ENCODE measurements at regions not wholly inside any gene's neighbourhood (a gene's known extent, or its start where the extent isn't known, plus 50 kb on each side); places are given as distances from the start of the nearest gene placed in this dataset.
"Not testable (repeated sequence)": the region's sequence is repeated elsewhere in the genome, so short reads cannot be mapped to it uniquely, and the experiment has no call there.

- Histone ChIP-seq H3K9me3 (ENCODE audit: control insufficient read depth, insufficient read depth, low read length) (no peaks in the 10 kb centered on the region), H3K4me1 (ENCODE audit: insufficient read depth, low read length) (no peaks in the 10 kb centered on the region), H3K9ac (ENCODE audit: low read depth, low read length) (no peak overlapping the region), H3K36me3 (ENCODE audit: insufficient read depth, low read length) (no peaks in the 10 kb centered on the region)
Observed at GRCh38 chr3:80405618-80406017, 637.8 kb upstream of the ROBO1 start.

GRCh38 chr3:80395023-80395422 lies 627.2 kb upstream of the ROBO1 start:
- H3K36me3 ChIP-seq (ENCODE audit: insufficient read depth, low read length): no peaks in the 10 kb centered on the region
- no peaks in the 10 kb centered on the region for H3K4me1 ChIP-seq (ENCODE audit: insufficient read depth, low read length)
- no peaks in the 10 kb centered on the region for H3K9me3 ChIP-seq (ENCODE audit: control insufficient read depth, insufficient read depth, low read length)
- no peak overlapping the region for H3K9ac ChIP-seq (ENCODE audit: low read depth, low read length)

GRCh38 chr3:80391573-80391972 lies 623.8 kb upstream of the ROBO1 start:
- H3K9ac ChIP-seq (ENCODE audit: low read depth, low read length): no peak overlapping the region

DNA sequence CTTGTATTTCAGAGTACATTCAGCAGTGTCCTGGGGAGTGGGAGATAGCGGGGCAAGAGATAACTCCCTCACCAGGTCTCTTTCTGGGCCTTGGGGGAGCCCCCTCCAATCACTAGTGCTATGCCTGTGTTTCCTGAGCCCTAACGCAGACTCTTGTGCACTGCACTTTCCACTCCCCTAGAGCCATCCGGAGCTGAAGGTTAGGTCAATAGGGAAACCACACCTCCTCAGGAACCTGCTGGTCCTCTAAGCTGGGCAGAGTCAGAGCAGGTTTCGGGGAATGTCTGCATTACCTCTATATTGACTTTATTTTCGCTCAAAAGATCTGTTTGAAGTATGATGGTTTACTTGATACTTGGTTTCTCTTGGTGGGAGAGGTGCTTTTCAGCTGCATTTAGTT lies 617.0 kb upstream of the ROBO1 start:
- no peaks in the 10 kb centered on the region for H3K9me3 ChIP-seq (ENCODE audit: control insufficient read depth, insufficient read depth, low read length)
- no peaks in the 10 kb centered on the region for H3K36me3 ChIP-seq (ENCODE audit: insufficient read depth, low read length)
- no peaks in the 10 kb centered on the region for H3K4me1 ChIP-seq (ENCODE audit: insufficient read depth, low read length)
- no peak overlapping the region for H3K9ac ChIP-seq (ENCODE audit: low read depth, low read length)

More at GRCh38 chr3:80391573-80391972, 623.8 kb upstream of the ROBO1 start:
- Histone ChIP-seq H3K36me3 (ENCODE audit: insufficient read depth, low read length) (no peaks in the 10 kb centered on the region), H3K4me1 (ENCODE audit: insufficient read depth, low read length) (no peaks in the 10 kb centered on the region), H3K9me3 (ENCODE audit: control insufficient read depth, insufficient read depth, low read length) (no peaks in the 10 kb centered on the region)

- Histone ChIP-seq H3K36me3 (ENCODE audit: insufficient read depth, low read length) (no peaks in the 10 kb centered on the region), H3K9me3 (ENCODE audit: control insufficient read depth, insufficient read depth, low read length) (no peaks in the 10 kb centered on the region; the same call in 1 of the 2 replicates), H3K9ac (ENCODE audit: low read depth, low read length) (no peak overlapping the region), H3K4me1 (ENCODE audit: insufficient read depth, low read length) (no peaks in the 10 kb centered on the region)
Observed at GRCh38 chr3:80374423-80374822, 606.6 kb upstream of the ROBO1 start.

DNA sequence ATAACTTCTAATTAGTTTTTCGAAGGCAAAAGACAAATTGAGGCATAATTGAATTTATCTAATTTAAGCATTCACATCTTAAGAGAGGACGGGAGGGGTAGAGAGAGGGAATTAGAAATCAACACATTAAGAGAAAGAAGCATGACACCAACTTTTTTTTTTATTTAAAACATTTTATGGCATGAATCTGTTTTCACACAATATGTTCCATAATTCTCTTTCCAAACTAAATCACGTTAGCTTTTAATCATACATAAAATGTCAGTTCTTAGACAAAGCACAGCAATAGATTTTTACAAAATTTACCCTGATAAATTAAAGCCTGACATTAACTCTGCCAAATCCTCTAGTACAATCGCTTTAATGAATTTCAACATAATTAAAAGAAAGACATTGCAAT lies 600.8 kb upstream of the ROBO1 start:
- H3K4me1 ChIP-seq (ENCODE audit: insufficient read depth, low read length): no peaks in the 10 kb centered on the region
- no peaks in the 10 kb centered on the region; the same call in 1 of the 2 replicates for H3K9me3 ChIP-seq (ENCODE audit: control insufficient read depth, insufficient read depth, low read length)
- H3K9ac ChIP-seq (ENCODE audit: low read depth, low read length): no peak overlapping the region
- H3K36me3 ChIP-seq (ENCODE audit: insufficient read depth, low read length): no peaks in the 10 kb centered on the region

DNA sequence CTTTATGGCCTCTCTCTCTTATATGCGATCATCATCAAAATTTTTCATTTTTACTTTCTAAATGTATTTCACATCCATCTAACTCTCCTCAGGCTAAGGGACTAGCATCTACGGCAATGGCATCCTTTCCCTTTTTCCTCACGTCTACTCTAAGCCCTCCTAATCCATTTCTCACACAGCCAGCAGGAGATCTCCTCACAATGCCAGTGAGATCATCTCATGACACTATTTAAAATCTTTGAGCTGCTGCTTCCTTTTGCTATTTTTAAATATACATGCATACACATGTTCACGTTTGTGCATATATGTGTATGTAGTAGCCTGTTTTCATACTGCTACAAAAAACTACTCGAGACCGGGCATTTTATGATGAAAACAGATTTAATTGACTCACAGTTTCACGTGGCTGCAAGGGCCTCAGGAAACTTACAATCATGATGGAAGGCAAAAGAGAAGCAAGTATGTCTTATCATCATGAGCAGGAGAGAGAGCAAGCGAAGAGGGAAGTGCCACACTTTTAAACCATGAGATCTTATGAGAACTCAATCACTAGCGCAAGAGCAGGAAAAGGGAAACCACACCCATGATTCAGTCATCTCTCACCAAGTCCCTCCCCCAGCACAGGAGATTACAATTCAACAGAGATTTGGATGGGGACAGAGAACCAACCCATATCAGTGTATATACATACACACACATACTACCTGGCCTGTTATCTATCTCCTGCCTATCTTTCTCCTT lies 599.2 kb upstream of the ROBO1 start:
- Histone ChIP-seq H3K9ac (ENCODE audit: low read depth, low read length) (no peak overlapping the region), H3K4me1 (ENCODE audit: insufficient read depth, low read length) (no peaks in the 10 kb centered on the region), H3K36me3 (ENCODE audit: insufficient read depth, low read length) (no peaks in the 10 kb centered on the region), H3K9me3 (ENCODE audit: control insufficient read depth, insufficient read depth, low read length) (no peaks in the 10 kb centered on the region)

DNA sequence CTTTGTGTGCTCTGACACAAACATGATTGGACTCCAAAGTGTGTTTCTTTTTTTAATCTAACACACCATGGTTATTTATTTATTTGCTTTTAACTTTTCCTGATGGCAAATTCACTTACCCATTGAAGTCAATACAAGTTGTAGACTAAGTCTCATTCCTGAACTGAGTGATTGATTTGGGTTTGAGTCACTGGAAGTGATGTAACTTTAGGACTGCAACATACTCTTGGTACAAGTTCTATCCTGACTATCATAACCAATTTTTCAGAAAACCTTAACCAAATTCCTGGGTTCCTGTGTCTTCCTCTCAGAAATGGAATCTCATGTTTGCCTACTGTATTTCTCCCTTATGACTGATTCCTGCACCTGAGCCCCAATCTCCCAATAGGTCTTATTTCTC lies 590.0 kb upstream of the ROBO1 start:
- no peaks in the 10 kb centered on the region for H3K9me3 ChIP-seq (ENCODE audit: control insufficient read depth, insufficient read depth, low read length)
- H3K4me1 ChIP-seq (ENCODE audit: insufficient read depth, low read length): no peaks in the 10 kb centered on the region
- no peak overlapping the region for H3K9ac ChIP-seq (ENCODE audit: low read depth, low read length)
- no peaks in the 10 kb centered on the region for H3K36me3 ChIP-seq (ENCODE audit: insufficient read depth, low read length)

GRCh38 chr3:80355144-80355543 lies 587.3 kb upstream of the ROBO1 start:
- H3K9me3 ChIP-seq (ENCODE audit: control insufficient read depth, insufficient read depth, low read length): no peaks in the 10 kb centered on the region
- H3K36me3 ChIP-seq (ENCODE audit: insufficient read depth, low read length): no peaks in the 10 kb centered on the region
- no peaks in the 10 kb centered on the region for H3K4me1 ChIP-seq (ENCODE audit: insufficient read depth, low read length)
- no peak overlapping the region for H3K9ac ChIP-seq (ENCODE audit: low read depth, low read length)

GRCh38 chr3:80351201-80351600 lies 583.4 kb upstream of the ROBO1 start:
- Histone ChIP-seq H3K9ac (ENCODE audit: low read depth, low read length) (no peak overlapping the region), H3K36me3 (ENCODE audit: insufficient read depth, low read length) (no peaks in the 10 kb centered on the region), H3K9me3 (ENCODE audit: control insufficient read depth, insufficient read depth, low read length) (no peaks in the 10 kb centered on the region), H3K4me1 (ENCODE audit: insufficient read depth, low read length) (no peaks in the 10 kb centered on the region)

DNA sequence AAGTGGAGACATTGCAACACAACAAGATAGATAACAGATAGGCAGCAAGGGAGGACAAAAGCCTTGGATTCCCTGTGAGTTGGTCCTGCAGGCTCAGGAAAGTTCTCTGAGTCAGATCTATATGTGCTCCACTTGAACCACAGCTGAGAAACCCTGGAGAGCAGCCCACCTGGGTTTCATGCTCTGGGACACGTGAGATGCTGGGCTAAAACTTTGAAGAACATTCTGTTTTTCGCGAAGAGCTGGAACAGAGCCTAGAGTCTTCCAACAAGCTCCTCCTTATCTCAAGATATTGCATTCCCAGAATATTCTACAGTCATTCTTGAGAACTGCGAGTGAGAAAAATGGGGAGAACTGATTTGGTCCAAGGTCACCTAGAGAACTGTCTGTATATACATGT lies 583.0 kb upstream of the ROBO1 start:
- Histone ChIP-seq H3K36me3 (ENCODE audit: insufficient read depth, low read length) (no peaks in the 10 kb centered on the region), H3K9me3 (ENCODE audit: control insufficient read depth, insufficient read depth, low read length) (no peaks in the 10 kb centered on the region), H3K9ac (ENCODE audit: low read depth, low read length) (no peak overlapping the region), H3K4me1 (ENCODE audit: insufficient read depth, low read length) (no peaks in the 10 kb centered on the region)

GRCh38 chr3:80338366-80338765 lies 570.6 kb upstream of the ROBO1 start:
- H3K4me1 ChIP-seq (ENCODE audit: insufficient read depth, low read length): no peaks in the 10 kb centered on the region
- H3K36me3 ChIP-seq (ENCODE audit: insufficient read depth, low read length): no peaks in the 10 kb centered on the region

GRCh38 chr3:80334534-80334933 lies 566.7 kb upstream of the ROBO1 start:
- Histone ChIP-seq H3K4me1 (ENCODE audit: insufficient read depth, low read length) (no peaks in the 10 kb centered on the region), H3K36me3 (ENCODE audit: insufficient read depth, low read length) (no peaks in the 10 kb centered on the region), H3K9me3 (ENCODE audit: control insufficient read depth, insufficient read depth, low read length) (no peaks in the 10 kb centered on the region), H3K9ac (ENCODE audit: low read depth, low read length) (no peak overlapping the region)

More at GRCh38 chr3:80338366-80338765, 570.6 kb upstream of the ROBO1 start:
- H3K9me3 ChIP-seq (ENCODE audit: control insufficient read depth, insufficient read depth, low read length): no peaks in the 10 kb centered on the region
- no peak overlapping the region for H3K9ac ChIP-seq (ENCODE audit: low read depth, low read length)

DNA sequence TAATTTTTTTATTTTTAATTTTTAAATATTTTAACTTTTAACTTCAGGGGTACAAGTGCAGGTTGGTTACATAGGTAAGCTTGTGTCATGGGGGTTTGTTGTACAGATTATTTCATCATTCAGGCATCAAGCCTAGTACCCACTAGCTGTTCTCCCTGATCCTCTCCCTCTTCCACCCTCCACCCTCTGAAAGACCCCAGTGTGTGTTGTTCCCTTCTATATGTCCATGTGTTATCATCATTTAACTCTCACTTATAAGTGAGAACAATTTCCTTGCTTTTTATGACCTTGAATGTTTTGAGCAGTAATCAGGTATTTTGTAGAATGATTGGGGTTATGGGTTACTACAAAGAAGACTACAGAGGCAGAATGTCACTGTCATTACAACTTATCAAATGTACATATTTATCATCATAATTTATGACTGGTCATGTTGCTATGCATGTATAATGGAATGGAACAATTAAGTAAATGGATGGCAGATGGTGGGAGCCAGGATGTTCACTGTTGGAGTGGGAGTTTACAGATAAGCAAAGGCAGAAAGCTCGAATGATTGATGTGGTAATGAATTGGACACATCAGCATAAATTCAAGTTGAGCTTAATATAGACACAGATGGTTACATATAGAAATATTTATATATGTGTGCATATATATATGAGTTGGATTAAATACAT lies 563.8 kb upstream of the ROBO1 start:
- H3K9ac ChIP-seq (ENCODE audit: low read depth, low read length): no peak overlapping the region
- no peaks in the 10 kb centered on the region for H3K4me1 ChIP-seq (ENCODE audit: insufficient read depth, low read length)
- no peaks in the 10 kb centered on the region for H3K36me3 ChIP-seq (ENCODE audit: insufficient read depth, low read length)
- no peaks in the 10 kb centered on the region for H3K9me3 ChIP-seq (ENCODE audit: control insufficient read depth, insufficient read depth, low read length)

GRCh38 chr3:80314541-80314940 lies 546.7 kb upstream of the ROBO1 start:
- not testable (repeated sequence) for H3K9ac ChIP-seq (ENCODE audit: low read depth, low read length); H3K9me3 ChIP-seq (ENCODE audit: control insufficient read depth, insufficient read depth, low read length); H3K4me1 ChIP-seq (ENCODE audit: insufficient read depth, low read length); H3K36me3 ChIP-seq (ENCODE audit: insufficient read depth, low read length)

All from ES-I3 (cell line).